WI38 (cell line): ENCODE measurements at regions not wholly inside any gene's neighbourhood (a gene's known extent, or its start where the extent isn't known, plus 50 kb on each side); places are given as distances from the start of the nearest gene placed in this dataset.

ENCODE experiments used
- H3K4me3 ChIP-seq: 2 replicates; pipeline ENCODE4 v1.5.1; 2011; ENCODE audit warnings: low read depth, mild to moderate bottlenecking, control low read depth, low read length
- CTCF ChIP-seq: IDR thresholded peaks from 2 replicates; pipeline ENCODE4 v1.5.1; 2012; ENCODE audit warnings: low read depth, mild to moderate bottlenecking, control low read depth, low read length

GRCh38 chrX:14274691-14275090 lies 245.0 kb upstream of the GEMIN8 start:
- TF ChIP-seq CTCF, result no peak
- H3K4me3 ChIP-seq, result no peak overlapping the region

- no peak overlapping the region for H3K4me3 ChIP-seq
- no peak for TF ChIP-seq CTCF
Measured at GRCh38 chrX:14267216-14267615, 237.5 kb upstream of the GEMIN8 start.

GRCh38 chrX:14266705-14267104 lies 237.0 kb upstream of the GEMIN8 start:
- TF ChIP-seq CTCF, result no peak
- no peak overlapping the region for H3K4me3 ChIP-seq

- no peak for TF ChIP-seq CTCF
- no peak overlapping the region for H3K4me3 ChIP-seq
Measured at GRCh38 chrX:14243823-14244222, 214.1 kb upstream of the GEMIN8 start.

GRCh38 chrX:14235004-14235403 lies 205.3 kb upstream of the GEMIN8 start:
- TF ChIP-seq CTCF, result no peak
- no peak overlapping the region for H3K4me3 ChIP-seq

- no peak overlapping the region for H3K4me3 ChIP-seq
- TF ChIP-seq CTCF, result no peak
Measured at GRCh38 chrX:14232688-14233087, 203.0 kb upstream of the GEMIN8 start.

- TF ChIP-seq CTCF, result no peak
- H3K4me3 ChIP-seq, result no peak overlapping the region
Measured at GRCh38 chrX:14228611-14229010, 198.9 kb upstream of the GEMIN8 start.
